ENCODE measurements at regions not wholly inside any gene's neighbourhood (a gene's known extent, or its start where the extent isn't known, plus 50 kb on each side); places are given as distances from the start of the nearest gene placed in this dataset.

GRCh38 chr4:161303551-161303950 lies 860.2 kb downstream of the FSTL5 start:
- no peaks in the 10 kb centered on the region for H3K36me3 Mint-ChIP-seq (ENCODE audit: unreplicated experiment)
- no peaks in the 10 kb centered on the region for H3K27me3 Mint-ChIP-seq (ENCODE audit: unreplicated experiment)
- H3K4me3 Mint-ChIP-seq (ENCODE audit: unreplicated experiment), result no peak overlapping the region
- H3K9me3 Mint-ChIP-seq (ENCODE audit: unreplicated experiment), result peaks cover 3% of the 10 kb centered on the region
- no peaks in the 10 kb centered on the region for H3K4me1 Mint-ChIP-seq (ENCODE audit: unreplicated experiment)
- DNase-seq (ENCODE audit: extremely low spot score, unreplicated experiment), result no peak
- no peak for TF ChIP-seq CTCF (IDR thresholded peaks at IDR 0.05)
- no peak overlapping the region for H3K27ac Mint-ChIP-seq (ENCODE audit: unreplicated experiment)

GRCh38 chr4:161291222-161291621 lies 872.6 kb downstream of the FSTL5 start:
- no peak for TF ChIP-seq CTCF (IDR thresholded peaks at IDR 0.05)
- Mint-ChIP-seq H3K36me3 (ENCODE audit: unreplicated experiment) (no peaks in the 10 kb centered on the region), H3K27me3 (ENCODE audit: unreplicated experiment) (no peaks in the 10 kb centered on the region), H3K4me3 (ENCODE audit: unreplicated experiment) (no peak overlapping the region), H3K4me1 (ENCODE audit: unreplicated experiment) (no peaks in the 10 kb centered on the region), H3K27ac (ENCODE audit: unreplicated experiment) (no peak overlapping the region), H3K9me3 (ENCODE audit: unreplicated experiment) (peaks cover 28% of the 10 kb centered on the region)
- DNase-seq (ENCODE audit: extremely low spot score, unreplicated experiment), result no peak

GRCh38 chr4:161287678-161288352 lies 876.0 kb downstream of the FSTL5 start:
- Mint-ChIP-seq H3K4me1 (ENCODE audit: unreplicated experiment) (no peaks in the 10 kb centered on the region), H3K27ac (ENCODE audit: unreplicated experiment) (no peak overlapping the region), H3K9me3 (ENCODE audit: unreplicated experiment) (peaks cover 28% of the 10 kb centered on the region), H3K36me3 (ENCODE audit: unreplicated experiment) (no peaks in the 10 kb centered on the region), H3K27me3 (ENCODE audit: unreplicated experiment) (no peaks in the 10 kb centered on the region), H3K4me3 (ENCODE audit: unreplicated experiment) (no peak overlapping the region)
- TF ChIP-seq CTCF (IDR thresholded peaks at IDR 0.05), result no peak
- DNase-seq (ENCODE audit: extremely low spot score, unreplicated experiment), result no peak

GRCh38 chr4:161285461-161285860 lies 878.3 kb downstream of the FSTL5 start:
- Mint-ChIP-seq H3K4me1 (ENCODE audit: unreplicated experiment) (no peaks in the 10 kb centered on the region), H3K4me3 (ENCODE audit: unreplicated experiment) (no peak overlapping the region), H3K27me3 (ENCODE audit: unreplicated experiment) (no peaks in the 10 kb centered on the region), H3K36me3 (ENCODE audit: unreplicated experiment) (no peaks in the 10 kb centered on the region), H3K9me3 (ENCODE audit: unreplicated experiment) (peaks cover 17% of the 10 kb centered on the region), H3K27ac (ENCODE audit: unreplicated experiment) (no peak overlapping the region)
- no peak for TF ChIP-seq CTCF (IDR thresholded peaks at IDR 0.05)
- DNase-seq (ENCODE audit: extremely low spot score, unreplicated experiment), result no peak

GRCh38 chr4:161280929-161281328 lies 882.9 kb downstream of the FSTL5 start:
- Mint-ChIP-seq H3K4me3 (ENCODE audit: unreplicated experiment) (no peak overlapping the region), H3K4me1 (ENCODE audit: unreplicated experiment) (no peaks in the 10 kb centered on the region), H3K27me3 (ENCODE audit: unreplicated experiment) (no peaks in the 10 kb centered on the region), H3K27ac (ENCODE audit: unreplicated experiment) (no peak overlapping the region), H3K36me3 (ENCODE audit: unreplicated experiment) (no peaks in the 10 kb centered on the region), H3K9me3 (ENCODE audit: unreplicated experiment) (peaks cover 4% of the 10 kb centered on the region)
- no peak for TF ChIP-seq CTCF (IDR thresholded peaks at IDR 0.05)
- no peak for DNase-seq (ENCODE audit: extremely low spot score, unreplicated experiment)

Measured in osteocyte (in vitro differentiated cells).